ENCODE measurements at regions not wholly inside any gene's neighbourhood (a gene's known extent, or its start where the extent isn't known, plus 50 kb on each side); places are given as distances from the start of the nearest gene placed in this dataset.

DNA sequence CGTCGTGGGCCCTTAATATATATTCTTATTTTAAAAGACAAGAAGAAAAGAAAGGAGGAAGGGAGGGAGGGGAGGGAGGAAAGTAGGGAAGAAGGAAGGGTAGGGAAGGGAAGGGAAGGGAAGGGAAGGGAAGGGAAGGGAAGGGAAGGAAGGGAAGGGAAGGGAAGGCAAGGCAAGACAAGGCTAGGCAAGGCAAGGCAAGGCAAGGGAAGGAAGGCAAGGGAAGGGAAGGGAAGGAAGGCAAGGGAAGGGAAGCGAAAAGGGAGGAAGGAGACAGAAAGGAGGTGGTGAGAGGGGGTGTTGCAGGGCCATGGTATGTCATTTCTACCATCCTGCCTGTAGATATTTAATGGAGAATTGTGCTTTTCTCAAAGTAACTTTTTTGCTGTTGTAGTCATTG, 83.9 kb upstream of the BTBD3 start:
- no peak for DNase-seq (ENCODE audit: low spot score)

GRCh38 chr20:11838076-11838636, 79.5 kb upstream of the BTBD3 start:
- no peak for DNase-seq (ENCODE audit: low spot score)

DNA sequence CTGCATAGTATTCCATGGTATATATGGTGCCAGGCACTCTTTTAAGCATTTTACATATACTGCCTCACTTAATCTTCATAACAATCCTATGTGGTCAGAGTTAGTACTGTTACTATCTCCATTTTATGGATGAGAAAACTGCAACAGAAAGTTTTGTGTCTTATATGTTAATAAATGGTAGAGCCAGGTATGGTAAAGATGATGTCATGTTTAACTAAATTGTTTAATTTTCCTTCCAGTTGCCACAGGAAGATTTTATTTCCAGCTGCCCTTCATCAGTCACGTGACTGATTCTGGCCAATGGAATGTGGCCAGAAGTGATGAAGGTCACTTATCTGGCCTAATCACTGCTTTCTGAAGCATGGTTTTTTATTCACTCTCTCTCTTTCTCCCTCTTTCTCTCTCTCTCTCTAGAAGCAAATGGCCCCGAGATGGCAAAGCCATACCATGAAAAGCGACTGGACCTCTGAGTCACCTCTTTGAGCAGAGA, 75.7 kb upstream of the BTBD3 start:
- no peak for DNase-seq (ENCODE audit: low spot score)

DNA sequence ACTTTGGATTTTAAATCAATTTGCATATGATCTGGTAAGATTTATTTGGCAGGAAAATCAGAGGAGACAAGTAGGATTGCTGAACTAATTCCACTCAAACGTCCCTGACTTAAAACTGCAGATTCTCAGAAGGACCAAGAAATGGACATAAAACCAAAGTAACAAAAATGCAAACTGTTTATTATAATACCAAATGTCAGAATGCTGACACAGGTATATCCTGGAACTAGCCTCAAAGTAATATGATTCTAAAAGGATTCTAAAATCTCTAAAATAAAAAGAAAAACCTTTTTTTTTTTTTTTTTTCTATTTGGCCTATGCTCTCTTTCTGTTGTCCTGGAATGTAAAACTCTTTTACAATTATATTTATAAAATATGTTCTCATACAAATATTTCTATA, 74.4 kb upstream of the BTBD3 start:
- DNase-seq (ENCODE audit: low spot score), result no peak

DNA sequence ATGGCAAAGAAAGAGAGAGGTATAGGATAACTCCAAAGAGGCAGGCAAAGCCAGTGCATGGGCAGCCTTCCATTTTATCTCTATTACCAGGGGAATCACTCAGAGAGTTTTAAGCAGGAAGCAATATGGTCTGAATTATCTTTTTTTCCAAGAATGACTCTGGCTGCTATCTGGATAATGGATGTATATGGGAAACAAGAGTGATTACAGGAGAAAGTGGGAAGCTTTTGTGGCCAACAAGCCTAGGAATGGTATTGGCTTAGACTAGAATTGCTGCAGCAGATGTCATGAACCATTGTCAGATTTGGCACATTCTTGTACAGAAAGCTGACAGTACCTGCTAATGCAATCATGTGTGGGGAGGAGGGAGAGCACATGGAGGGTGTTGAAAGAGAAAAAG, 73.0 kb upstream of the BTBD3 start:
- DNase-seq (ENCODE audit: low spot score), result no peak

DNA sequence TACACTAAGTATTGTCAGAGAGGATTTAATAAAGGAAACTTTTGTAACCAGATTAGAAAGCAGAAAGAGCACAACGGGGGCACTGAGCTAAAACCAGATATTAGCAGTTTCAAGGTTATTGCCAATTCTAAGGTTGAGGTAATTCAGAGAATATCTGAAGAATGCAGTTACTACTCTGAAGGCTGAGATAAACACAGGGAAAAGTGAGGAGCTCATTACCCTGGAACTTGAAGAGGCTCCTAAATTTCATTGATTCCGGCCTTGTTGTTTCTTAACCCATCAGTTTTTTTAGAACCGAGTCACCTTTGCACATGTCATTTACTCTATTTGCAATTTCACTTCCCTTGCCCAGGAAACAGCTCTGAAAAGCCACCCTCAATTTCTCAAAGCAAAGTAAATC, 72.4 kb upstream of the BTBD3 start:
- no peak for DNase-seq (ENCODE audit: low spot score)

DNA sequence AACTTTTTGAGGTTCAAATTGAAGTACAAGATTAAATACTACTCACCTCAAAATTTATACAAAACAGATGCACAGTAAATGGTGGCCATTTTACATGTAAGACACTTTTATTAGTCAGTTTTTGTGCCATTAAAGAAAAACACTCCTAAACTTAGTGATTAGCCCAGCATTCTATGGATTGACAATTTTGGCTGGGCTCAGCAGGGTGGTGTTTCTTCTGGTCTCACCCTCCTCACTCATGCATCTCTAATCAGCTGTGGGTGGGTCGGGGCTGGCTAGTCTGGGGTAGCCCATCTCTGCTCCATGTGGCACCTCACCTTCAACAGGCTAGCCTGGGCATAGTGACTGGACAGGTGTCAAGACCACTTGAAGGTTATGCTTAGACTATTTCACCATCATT, 71.6 kb upstream of the BTBD3 start:
- DNase-seq (ENCODE audit: low spot score), result no peak

DNA sequence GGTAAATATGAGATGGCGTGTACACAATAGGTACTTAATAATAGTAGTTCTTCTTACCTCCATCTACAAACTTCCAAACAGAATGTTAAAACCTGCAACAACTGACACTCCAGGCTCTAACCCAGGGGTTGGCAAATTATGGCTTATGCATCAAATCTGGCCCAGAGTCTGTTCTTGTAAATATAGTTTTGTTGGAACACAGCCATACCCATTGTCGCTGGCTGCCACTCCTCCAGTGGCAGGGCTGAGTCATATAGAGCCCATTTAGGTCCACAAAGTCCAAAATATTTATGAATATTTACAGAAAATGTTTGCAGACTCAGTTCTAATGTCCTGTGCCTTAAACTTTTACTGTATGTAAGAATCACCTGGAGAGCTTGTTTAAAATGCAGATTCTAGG, 69.9 kb upstream of the BTBD3 start:
- DNase-seq (ENCODE audit: low spot score), result no peak

- no peak for DNase-seq (ENCODE audit: low spot score)
Measured at GRCh38 chr20:11849270-11849915, 68.3 kb upstream of the BTBD3 start.

- DNase-seq (ENCODE audit: low spot score), result no peak
Measured at GRCh38 chr20:11849976-11850670, 67.6 kb upstream of the BTBD3 start.

DNA sequence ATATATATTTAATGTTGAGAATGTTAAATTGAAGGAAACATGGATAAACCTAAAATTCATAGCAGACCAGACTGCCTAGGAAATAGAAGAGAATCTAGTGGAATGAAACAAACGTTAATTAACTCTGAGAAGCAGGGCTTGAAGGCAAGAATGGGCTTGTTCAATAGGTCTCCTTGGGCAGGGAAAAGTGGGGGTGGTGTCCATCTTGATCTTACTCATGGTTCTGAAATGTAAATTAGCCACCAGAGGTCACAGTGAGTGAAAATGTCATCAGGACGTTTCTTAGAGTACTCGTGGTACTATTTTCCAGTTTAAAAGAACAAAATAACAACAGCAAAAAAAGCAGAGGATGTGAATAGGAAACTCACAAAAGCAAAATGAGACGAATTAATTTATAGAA, 66.8 kb upstream of the BTBD3 start:
- DNase-seq (ENCODE audit: low spot score), result no peak

DNA sequence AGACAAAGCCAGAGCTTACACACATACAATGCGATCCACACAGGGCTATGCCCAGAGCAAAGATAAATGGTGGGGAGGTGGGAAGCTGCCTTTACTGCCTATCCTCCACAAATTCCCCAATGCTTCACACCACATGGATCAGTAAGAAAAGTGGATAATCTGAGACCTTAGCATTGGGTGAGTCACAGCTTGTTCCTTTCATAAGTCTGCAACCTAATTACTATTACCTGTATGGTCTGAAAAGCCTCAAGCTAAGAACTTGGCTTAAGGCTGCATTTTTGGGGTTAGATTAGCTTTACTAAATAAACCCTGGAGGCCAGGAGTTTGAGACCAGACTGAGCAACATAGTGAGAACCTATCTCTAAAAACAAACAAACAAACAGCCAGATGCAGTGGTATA, 66.0 kb upstream of the BTBD3 start:
- DNase-seq (ENCODE audit: low spot score), result no peak

DNA sequence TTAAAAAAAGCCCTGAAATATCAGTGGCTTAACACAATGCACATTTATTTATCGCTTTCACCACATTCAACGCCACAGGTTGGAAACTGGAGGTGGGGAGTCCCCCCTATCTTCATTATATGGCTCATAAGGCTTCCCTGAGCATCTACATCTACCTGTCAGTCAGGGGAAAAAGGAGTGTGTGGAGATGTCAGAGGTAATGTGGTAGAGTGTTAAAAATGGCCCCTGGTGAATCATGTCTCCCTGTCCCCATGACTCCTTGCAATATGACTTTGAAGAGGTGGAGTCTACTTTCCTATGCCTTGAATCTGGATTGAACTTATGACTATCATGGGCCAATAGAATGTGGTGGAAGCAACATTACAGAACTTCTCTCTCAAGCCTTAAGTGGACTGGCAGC, 65.5 kb upstream of the BTBD3 start:
- no peak for DNase-seq (ENCODE audit: low spot score)

- DNase-seq (ENCODE audit: low spot score), result peak; percentile 27
Measured at GRCh38 chr20:11852811-11853210, 64.9 kb upstream of the BTBD3 start.

- no peak for DNase-seq (ENCODE audit: low spot score)
Measured at GRCh38 chr20:11853359-11853758, 64.3 kb upstream of the BTBD3 start.

DNA sequence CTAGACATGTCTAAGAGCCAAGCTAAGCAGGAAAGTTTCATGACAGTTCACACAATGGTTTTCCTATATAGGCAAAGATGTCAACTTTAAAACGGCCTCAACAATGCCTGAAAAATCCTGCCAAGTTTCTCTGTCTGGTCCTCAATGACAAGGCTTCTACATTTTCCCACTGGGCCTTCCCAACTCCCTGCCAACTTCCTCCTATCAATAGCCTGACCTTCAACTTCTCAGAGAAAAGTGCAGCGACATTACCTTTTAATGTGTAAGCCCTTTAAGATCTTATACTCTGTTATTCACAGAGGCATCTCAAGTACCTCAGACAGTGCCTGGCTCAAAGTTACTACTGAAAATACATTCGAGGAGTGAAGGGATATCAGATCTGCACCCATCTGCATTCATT, 56.2 kb upstream of the BTBD3 start:
- DNase-seq (ENCODE audit: low spot score), result no peak

DNA sequence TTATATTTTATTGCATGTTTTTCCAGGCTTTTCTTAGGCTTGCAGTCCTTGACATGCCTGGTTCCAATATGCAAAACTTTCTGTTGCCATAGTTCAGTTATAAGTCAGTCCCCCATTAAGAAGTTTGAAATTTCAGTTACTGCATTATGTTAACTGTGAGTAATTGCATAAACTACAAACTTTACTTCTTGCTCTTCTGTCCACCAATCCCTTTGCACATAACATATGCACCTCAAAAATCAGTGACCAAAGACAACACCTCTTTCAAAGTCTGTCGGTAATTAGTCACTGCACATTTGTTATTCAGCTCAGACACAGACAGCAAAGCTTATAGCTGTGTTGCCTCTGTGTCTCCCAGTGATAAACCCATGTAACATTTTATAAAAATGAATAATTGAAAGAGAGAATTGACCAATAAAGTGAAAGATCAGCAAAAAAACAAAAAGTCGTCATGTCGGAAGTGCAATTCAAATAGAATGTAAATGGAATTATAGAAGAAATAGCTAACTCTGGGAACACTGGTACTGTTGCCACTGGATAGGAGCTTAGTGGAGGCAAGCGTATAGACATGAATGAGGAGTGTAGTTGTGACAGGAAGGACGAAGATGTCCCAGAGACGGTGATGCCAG, 50.3 kb upstream of the BTBD3 start:
- DNase-seq (ENCODE audit: low spot score), result no peak

Measured in SW480 (cell line).